GM06990 (cell line): ENCODE measurements at regions not wholly inside any gene's neighbourhood (a gene's known extent, or its start where the extent isn't known, plus 50 kb on each side); places are given as distances from the start of the nearest gene placed in this dataset.
A peak's percentile ranks its signal among the peaks of the same experiment; 100 is the strongest.

Experiments used
- DNase-seq: peaks from one replicate; pipeline ENCODE4 v3.0.0-alpha.2; 2011; ENCODE audit not compliant: insufficient read length; ENCODE audit errors: extremely low read depth
- H3K27me3 ChIP-seq: replicated peaks from 2 replicates; pipeline ENCODE4 v1.6.0; 2011; ENCODE audit warnings: low read length; ENCODE audit not compliant: control insufficient read depth, insufficient read depth
- H3K36me3 ChIP-seq: 2 replicates; pipeline ENCODE4 v1.5.1; 2011; ENCODE audit warnings: low read length; ENCODE audit not compliant: control insufficient read depth, insufficient read depth
- H3K4me3 ChIP-seq: replicated peaks from 2 replicates; pipeline ENCODE4 v1.5.1; 2011; ENCODE audit warnings: low read depth, mild to moderate bottlenecking, control low read depth, low read length
- CTCF ChIP-seq: IDR thresholded peaks from 2 replicates; pipeline ENCODE4 v1.5.1; 2011; ENCODE audit warnings: low read length, control low read depth, mild to moderate bottlenecking, inconsistent platforms; ENCODE audit not compliant: insufficient read depth, poor library complexity, severe bottlenecking

- TF ChIP-seq CTCF, result no peak
- Histone ChIP-seq H3K36me3 (no peaks in the 10 kb centered on the region), H3K4me3 (no peak overlapping the region), H3K27me3 (no peaks in the 10 kb centered on the region)
- no peak for DNase-seq
Measured at GRCh38 chr10:26642896-26643653, 54.4 kb upstream of the PDSS1 start.

GRCh38 chr10:26647602-26648244, 49.8 kb upstream of the PDSS1 start:
- H3K4me3 ChIP-seq, result no peak overlapping the region
- DNase-seq, result no peak
- peak; percentile 36 for TF ChIP-seq CTCF
- no peaks in the 10 kb centered on the region for H3K27me3 ChIP-seq
- H3K36me3 ChIP-seq, result no peaks in the 10 kb centered on the region
